SH-SY5Y (cell line): ENCODE measurements at regions not wholly inside any gene's neighbourhood (a gene's known extent, or its start where the extent isn't known, plus 50 kb on each side); places are given as distances from the start of the nearest gene placed in this dataset.

Source experiments
- GATA2 ChIP-seq: IDR thresholded peaks from 2 replicates; pipeline ENCODE4 v1.6.1; 2011; ENCODE audit warnings: mild to moderate bottlenecking, low read depth, low read length
- GATA3 ChIP-seq: IDR thresholded peaks from 2 replicates; pipeline ENCODE4 v1.6.1; 2011; ENCODE audit warnings: low read depth, mild to moderate bottlenecking, low read length, moderate library complexity

DNA sequence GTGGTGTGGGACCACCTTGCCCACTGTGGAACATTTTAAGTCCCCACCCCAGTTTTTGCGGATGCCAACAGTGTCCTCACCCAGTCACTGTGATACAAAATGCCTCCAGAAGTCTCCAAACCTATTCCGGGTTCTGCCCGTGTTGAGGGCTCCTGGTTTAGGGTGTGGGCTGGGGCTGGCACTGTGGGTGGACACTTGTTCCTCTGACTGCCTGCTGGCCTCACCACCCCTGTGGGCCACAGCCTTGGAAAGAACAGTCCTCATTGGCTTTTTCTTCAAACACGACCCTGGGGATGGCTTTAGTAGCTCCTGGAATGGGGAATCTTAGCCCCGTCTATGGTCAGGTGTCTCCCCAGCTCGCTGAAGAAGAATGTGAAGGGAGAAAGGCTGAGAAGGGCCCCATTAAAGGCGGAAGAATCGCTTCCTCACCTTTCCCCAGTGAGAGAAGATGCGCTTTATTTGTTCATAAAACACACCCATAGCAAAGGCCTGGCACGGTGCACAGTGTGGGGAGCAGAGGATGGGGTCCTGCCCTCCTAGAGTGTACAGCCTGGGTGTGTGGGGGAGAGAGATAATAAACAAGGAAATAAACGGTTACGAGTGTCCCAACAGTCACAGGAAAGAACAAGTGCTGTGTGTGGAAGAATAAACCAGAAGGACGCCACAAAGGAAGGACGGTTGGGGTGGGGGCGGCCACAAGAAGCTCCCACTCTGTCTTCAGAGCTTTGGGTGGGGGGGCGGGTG lies 56.3 kb upstream of the SLC22A11 start:
- TF ChIP-seq GATA3, result no peak
- no peak for TF ChIP-seq GATA2
